Glomerular endothelial cell (primary cell): ENCODE measurements at regions not wholly inside any gene's neighbourhood (a gene's known extent, or its start where the extent isn't known, plus 50 kb on each side); places are given as distances from the start of the nearest gene placed in this dataset.
"Not testable (repeated sequence)": the region's sequence is repeated elsewhere in the genome, so short reads cannot be mapped to it uniquely, and the experiment has no call there.

Experiments used
- DNase-seq: peaks from one replicate; pipeline ENCODE4 v3.0.0-alpha.2; 2011; ENCODE audit warnings: low read depth, low spot score; ENCODE audit errors: extremely low read depth

DNA sequence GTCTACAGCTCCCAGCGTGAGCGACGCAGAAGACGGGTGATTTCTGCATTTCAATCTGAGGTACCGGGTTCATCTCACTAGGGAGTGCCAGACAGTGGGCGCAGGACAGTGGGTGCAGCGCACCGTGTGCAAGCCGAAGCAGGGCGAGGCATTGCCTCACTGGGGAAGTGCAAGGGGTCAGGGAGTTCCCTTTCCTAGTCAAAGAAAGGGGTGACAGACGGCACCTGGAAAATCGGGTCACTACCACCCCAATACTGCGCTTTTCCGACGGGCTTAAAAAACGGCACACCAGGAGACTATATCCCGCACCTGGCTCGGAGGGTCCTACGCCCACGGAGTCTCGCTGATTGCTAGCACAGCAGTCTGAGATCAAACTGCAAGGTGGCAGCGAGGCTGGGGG is 95.6 kb downstream of the GPX5 start:
- not testable (repeated sequence) for DNase-seq

DNA sequence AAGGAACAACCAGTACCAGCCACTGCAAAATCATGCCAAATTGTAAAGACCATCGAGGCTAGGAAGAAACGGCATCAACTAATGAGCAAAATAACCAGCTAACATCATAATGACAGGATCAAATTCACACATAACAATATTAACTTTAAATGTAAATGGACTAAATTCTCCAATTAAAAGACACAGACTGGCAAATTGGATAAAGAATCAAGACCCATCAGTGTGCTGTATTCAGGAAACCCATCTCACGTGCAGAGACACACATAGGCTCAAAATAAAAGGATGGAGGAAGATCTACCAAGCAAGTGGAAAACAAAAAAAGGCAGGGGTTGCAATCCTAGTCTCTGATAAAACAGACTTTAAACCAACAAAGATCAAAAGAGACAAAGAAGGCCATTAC is 97.6 kb downstream of the GPX5 start:
- DNase-seq: not testable (repeated sequence)

DNA sequence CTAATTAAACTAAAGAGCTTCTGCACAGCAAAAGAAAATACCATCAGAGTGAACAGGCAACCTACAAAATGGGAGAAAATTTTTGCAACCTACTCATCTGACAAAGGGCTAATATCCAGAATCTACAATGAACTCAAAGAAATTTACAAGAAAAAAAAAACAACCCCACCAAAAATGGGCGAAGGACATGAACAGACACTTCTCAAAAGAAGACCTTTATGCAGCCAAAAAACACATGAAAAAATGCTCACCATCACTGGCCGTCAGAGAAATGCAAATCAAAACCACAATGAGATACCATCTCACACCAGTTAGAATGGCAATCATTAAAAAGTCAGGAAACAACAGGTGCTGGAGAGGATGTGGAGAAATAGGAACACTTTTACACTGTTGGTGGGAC is 100.7 kb downstream of the GPX5 start:
- DNase-seq: not testable (repeated sequence)

DNA sequence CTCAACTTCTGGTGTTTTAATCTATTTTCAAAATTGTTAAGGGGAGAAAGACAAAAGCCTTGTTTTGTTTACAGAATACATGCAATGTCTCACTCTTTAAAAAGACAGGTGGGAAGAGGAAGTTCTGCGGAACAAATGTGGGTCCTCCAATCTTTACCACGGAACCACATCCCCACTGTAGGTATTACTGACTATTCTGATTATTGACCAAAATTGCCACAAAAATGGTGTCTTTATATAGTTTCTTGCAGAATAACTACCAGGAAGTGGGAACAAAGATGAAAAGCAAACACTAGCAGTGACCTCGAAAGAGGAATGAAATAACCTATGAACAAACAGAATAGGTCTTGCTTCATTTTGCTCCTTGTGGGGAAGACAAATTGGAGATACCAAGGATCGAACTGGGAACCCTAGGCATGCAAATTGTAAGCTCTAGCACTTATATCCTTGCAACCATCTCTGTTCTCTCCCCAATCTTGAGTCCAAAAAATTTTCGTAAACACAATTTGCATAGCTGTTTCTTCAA is 106.7 kb downstream of the GPX5 start:
- no peak for DNase-seq

DNA sequence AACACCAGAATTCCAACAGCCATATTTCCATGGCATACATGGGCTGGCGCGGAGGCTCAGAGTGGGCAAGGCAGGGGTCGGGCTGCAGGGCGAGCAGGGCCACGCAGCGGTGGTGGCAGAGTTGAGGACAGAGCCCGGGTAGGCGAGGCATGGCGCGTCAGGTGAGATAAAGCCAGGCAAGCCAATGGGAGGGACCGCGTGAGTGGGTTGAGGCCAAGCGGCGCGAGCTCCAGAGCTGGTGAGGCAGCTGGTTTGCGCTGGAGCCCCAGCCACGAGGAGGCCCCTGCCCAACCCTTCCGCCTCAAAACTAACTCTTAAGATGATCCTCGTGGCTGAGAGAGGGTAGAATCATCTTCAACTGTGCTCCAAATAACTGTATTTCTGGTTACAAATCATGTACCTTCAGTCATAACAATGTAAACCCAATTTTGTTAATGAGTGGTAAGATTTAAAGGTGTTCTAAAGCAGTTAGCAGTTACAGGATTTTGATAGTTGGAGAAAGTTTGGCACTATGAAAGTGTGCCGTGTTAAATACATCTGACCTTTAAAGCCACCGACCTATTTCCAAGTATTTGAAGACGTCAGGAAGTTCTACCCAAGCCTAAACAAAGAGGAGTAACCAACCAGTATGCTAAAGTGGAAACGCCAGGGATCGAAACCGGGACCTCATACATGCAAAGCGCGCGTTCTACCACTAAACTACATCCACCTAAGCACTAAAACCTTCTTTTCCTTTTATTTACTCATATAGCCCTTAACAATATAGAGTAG is 107.9 kb downstream of the GPX5 start:
- no peak for DNase-seq

DNA sequence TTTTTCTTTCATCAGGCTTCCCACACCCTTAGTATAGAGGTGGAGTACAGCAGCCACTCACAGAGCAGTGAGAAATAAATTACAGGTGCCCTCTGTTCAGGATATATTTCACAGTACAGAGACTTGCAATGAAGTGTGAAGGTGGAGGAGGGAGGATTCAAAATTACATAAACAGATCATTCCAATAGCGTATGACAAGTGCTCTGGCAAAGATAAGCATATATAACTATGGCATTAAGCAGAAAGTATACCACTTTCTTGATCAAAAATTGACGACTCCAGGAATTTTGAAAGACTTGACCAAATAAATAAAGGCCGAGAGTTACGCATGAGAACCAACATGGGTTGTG is 108.7 kb downstream of the GPX5 start:
- DNase-seq: no peak

DNA sequence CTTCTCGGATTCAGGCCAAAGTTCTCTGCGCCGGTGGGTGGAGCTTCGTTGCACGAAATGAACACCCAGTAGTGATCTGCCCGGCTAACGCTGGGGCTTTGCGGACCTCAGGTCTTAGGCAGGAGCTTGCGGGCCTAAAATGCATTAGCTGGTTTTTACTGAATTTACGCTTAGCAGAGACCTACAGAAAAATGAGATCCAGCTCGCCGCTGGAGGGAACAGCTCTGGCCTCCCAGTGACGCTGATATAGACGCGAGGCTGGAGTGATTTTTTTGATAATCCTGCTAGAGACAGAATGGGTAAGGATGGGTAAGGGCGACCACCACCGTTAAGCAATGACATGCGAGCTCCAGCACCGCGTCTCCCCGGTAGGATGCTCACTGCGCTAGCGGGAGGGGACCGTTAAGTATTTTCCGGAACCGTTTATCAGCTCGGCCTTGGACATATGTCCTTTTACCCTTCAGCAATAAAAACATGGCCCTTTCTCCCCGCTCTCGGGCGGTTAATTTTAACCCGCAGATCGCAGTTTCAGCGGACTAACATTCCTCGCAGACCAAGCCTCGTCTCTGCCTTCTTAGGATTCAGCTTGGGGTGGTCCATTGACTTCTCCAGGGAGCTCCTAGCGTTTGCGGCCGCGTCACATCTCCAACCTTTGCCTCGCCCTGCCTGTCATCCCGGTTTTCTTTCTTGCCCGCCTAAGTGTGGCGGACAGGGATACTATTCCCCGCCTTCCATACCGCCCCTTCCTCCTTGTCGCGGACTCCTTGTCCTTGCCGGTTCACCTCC is 109.3 kb downstream of the GPX5 start:
- no peak for DNase-seq

DNA sequence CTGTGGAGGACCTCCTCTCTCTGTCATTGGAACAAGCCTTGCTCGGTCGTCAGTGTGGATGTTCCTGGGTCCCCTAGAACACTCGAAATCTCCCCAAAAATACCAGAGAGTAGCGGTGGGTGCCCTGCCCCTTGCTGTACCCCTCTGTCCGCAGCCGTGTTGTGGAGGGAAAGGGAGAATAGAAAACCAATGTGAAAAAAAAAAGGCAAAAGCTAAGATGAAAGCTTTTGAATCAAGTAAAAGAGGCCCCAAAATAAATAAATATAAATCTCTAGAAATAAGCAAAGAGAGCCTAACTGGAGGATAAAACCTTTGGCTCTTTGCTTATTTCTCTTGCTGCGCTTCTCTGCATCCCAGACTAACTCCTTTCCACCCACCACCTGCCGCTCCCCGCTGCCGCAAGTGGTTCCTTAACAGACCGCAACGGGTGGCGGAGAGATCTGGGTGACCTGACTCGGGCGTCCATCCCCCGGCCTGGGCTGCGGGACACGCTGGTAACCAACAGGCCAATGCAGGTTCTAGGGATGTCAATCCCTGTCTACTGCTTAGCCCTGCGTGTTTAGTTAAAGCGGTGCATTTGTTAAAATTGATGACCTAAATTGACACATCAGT is 110.0 kb downstream of the GPX5 start:
- DNase-seq: no peak

DNA sequence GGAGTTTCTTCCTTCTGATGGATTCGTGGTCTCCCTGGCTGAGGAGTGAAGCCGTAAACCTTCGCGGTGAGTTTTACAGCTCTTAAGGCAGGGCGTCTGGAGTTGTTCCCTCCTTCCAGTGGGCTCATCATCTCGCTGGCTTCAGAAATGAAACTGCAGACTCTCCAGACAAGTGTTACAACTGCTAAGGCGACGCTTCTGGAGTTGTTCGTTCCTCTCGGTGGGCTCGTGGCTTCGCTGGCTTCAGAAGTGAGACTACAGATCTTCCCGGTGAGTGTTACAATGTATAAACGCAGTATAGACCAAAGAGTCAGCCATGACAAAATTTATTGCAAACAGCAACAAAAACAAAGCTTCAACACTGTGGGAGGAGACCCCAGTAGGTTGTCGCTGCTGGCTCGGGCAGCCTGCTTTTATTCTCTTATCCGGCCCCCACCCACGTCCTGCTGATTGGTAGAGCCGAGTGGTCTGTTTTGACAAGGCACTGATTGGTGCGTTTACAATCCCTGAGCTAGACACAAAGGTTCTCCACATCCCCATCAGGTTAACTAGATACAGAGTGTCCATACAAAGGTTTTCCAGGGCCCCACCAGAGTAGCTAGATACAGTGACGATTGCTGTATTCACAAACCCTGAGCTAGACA is 113.2 kb downstream of the GPX5 start:
- no peak for DNase-seq

DNA sequence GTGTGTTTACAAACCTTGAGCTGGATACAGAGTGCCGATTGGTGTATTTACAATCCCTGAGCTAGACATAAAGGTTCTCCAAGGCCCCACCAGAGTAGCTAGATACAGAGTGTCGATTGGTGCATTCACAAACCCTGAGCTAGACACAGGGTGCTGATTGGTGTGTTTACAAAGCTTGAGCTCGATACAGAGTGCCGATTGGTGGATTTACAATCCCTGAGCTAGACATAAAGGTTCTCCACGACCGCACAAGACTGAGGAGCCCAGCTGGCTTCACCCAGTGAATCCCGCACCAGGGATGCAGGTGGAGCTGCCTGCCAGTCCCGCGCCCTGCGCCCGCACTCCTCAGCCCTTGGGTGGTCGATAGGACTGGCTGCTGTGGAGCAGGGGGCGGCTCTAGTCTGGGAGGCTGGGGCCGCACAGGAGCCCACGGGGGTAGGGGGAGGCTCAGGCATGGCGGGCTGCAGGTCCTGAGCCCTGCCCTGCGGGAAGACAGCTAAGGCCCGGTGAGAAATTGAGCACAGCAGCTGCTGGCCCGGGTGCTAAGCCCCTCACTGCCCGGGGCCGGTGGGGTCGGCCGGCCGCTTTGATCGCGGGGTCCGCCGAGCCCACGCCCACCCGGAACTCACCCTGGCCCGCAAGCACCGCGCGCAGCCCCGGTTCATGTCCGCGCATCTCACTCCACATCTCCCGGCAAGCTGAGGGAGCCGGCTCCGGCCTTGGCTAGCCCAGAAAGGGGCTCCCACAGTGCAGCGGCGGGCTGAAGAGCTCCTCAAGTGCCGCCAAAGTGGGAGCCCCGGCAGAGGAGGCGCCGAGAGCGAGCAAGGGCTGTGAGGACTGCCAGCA is 114.0 kb downstream of the GPX5 start:
- DNase-seq: not testable (repeated sequence)

DNA sequence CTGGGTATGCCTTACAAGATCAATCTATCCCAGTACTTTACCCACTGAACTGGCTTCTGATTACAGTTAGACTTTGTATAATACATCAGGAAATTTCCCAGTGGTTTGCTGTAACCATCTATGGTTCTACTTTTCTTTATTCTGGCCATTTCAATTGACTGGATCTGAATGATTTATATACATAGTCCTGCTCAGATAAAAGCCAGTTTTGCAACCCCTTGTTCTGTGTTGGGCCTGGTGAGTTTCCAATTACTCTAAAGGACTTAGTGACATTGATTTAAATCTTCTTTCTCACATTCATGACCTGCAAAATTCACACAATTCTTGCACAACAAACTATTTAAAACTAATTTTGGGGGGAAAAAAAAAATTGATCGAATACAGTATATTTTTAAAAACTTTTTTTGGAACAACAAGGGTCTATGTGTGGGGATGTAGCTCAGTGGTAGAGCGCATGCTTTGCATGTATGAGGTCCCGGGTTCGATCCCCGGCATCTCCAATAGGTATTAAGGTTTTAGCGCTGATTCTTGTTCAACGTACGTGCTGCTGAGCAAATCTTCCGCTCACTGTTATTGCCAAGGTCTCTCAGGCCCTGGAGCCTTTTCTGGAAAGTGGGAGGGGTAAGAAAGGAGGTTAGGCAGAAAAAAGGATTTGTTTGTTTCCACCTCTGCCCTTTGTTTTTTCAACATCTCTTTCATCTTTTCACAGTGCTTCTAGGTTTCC is 117.5 kb downstream of the GPX5 start:
- no peak for DNase-seq

DNA sequence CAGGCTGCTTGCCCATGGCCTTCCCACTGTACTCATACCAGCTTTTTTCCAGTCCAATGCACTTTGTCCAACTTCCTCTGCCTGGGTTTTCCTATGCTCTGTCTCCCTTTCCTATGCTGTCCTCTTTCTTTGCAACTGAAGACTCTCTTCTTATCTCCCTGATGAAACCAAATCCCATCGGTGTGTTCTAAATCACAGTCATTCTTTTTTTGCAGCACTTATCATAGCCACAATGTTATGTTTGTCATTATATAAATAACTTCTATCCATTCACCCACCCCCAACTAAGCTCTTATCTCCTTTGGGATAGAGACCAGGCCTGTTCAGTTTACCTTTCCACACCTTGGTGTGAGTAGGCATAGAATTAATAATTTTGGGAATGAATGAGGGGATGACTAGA is 121.0 kb downstream of the GPX5 start:
- no peak for DNase-seq

DNA sequence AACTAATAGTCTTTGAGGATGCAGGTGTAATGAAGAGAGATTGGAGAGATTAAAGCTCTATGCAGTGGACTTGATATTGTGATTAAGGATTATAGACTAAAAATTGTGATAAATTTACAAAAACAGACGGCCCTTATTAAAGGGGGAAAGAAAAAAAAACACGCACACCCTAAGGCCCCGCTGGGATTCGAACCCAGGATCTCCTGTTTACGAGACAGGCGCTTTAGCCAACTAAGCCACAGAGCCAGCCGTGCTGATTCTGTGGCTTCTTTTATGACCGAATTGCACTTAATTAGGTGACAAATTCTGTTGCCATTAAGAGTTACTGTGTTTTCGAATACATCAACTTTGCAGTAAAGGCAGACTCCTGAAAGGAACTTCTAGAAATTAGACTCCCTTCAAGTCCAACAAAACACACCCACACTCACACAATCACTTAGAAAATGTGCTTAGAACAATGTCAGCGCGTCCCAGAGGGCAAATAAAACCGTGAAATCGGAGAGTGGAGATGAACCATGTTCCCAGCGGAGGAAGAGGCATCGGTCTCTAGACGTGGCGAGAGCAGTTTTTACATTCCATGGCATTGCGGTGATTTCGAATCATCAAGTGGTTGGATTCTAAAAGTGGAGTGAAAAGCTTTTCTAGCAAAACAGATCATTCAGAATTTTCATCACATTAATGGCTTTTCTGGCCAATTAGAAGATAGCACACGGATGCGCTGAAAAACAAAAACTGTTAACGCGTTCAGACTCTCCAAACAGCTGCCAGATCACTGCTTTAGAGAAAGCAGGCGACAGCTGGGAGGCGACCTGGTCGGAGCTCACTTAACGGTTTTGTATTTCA is 122.6 kb downstream of the GPX5 start:
- peak; percentile 61 for DNase-seq

DNA sequence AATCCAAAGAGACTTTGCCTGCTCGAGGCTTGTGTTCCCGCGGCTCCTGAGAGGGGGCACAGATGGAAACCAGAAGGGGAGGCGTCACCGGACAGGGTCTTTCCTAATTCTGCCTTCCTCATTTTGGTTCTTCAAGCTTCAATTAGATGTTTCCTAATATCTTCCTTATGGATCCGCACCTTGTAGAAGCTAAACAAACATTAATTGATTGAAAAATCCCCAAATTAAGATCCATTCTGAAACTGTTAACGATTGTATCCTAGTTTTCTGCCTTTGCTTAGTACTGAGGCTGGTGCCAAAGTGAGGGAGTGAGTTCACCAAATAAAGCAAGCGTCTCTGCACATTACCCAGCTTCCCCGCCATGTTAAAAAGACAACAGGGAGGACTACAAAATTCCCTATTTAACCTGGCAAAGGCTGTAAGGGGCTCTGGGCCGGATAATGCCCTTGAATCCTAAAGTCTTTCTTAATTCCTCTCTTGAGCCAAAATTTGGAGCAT is 123.2 kb downstream of the GPX5 start:
- no peak for DNase-seq

DNA sequence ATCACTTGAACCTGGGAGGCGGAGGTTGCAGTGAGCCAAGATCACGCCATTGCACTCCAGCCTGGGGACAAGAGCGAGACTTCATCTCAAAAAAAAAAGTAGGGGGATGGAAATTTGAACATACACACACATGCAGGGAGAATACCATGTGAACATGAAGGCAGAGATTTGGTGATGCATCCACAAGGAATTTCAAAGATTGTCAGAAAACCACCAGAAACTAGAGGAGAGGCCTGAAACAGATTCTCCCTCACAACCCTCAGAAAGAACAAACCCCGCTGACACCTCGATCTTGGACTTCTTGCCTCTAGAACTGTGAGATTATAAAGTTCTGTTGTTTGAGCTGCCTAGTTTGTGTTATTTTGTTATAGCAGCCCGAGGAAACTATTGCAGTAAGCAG is 125.5 kb downstream of the GPX5 start:
- no peak for DNase-seq

DNA sequence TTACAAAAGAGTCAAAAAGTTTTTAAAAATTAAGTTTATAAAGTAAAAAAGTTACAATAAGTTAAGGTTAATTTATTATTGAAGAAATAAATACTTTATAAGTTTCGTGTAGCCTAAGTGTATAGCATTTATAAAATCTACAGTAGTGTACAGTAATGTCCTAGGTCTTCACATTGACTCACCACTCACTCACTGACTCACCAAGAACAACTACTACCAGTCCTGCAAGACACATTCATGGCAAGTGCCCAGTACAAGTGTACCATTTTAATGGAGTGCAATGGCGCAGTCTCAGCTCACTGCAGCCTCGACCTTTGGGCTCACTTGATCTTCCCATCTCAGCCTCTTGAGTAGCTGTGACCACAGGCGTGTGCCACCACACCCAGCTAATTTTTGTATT is 128.2 kb downstream of the GPX5 start:
- DNase-seq: no peak

DNA sequence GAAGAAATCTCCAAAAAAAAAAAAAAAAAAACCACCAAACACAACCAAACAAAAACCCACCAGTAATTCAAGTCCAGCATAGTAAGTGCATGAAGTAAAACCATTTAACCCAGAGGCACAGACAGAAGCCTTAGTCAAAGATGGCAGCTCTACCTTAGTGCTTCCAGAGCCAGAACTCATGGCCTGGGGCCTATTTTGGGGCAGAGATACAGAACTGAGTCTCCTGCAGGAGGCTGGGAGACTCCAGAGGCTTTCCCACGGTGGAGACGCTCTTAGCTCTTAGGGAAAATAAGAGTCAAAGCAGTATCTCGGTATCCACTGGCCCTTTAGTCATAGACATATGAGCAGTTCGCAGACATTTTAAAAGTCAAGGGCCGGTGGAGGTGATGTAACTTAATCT is 129.5 kb downstream of the GPX5 start:
- no peak for DNase-seq

DNA sequence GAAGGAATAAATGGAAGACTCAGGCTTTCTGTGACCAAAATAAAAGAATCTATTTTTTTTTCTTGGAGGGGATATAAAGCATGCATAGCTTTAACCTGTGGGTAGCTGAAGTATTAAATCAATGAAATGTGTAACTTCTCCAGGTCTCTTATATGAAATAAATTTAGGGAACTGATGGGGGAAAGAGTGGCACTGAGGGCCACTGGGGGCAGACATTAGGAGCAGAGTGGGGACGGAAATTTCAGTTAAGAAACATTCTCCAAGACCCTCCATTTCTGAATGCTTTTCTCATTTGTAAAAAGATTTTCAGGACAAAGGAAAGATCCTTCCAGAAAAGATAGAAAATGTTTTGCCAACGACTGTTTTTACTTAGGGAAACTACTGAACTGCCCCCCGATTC is 131.0 kb downstream of the GPX5 start:
- DNase-seq: no peak

DNA sequence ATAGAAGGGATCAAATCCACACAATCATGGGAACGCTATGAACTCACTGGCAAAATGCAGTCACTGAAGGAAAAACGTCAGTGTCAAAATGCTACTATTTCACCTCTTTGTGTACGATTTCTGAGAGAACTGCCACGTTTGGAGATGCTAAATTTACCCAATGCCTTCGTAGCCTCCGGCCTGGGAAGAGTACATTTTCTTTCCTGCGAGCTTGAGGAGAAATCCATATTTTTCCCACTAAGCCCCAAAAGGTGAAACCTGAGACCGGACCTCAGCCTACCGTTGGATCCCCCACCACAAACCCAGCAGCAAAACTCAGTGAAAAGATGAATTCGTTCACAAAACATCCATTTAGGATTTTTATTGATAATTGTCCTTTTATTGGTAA is 131.7 kb downstream of the GPX5 start:
- no peak for DNase-seq
